ENCODE measurements at regions not wholly inside any gene's neighbourhood (a gene's known extent, or its start where the extent isn't known, plus 50 kb on each side); places are given as distances from the start of the nearest gene placed in this dataset.

- no peaks in the 10 kb centered on the region for H3K27me3 ChIP-seq
- H3K4me3 Mint-ChIP-seq: no peak overlapping the region
- peaks cover 24% of the 10 kb centered on the region for H3K9me3 Mint-ChIP-seq
- no peaks in the 10 kb centered on the region for H4K20me1 ChIP-seq (ENCODE audit: low read depth)
- peaks cover 2% of the 10 kb centered on the region for H3K27me3 Mint-ChIP-seq (ENCODE audit: insufficient read depth, low read depth)
- H3K4me1 ChIP-seq: peaks cover 9% of the 10 kb centered on the region
- no peak overlapping the region for H3K4me2 ChIP-seq
- H3K36me3 ChIP-seq: no peaks in the 10 kb centered on the region
- no peak for DNase-seq (ENCODE audit: low spot score)
- H3K4me1 Mint-ChIP-seq: peaks cover 20% of the 10 kb centered on the region
- no peaks in the 10 kb centered on the region for H3K9me3 ChIP-seq (ENCODE audit: low read depth)
- H3F3A ChIP-seq (ENCODE audit: low read depth): no peaks in the 10 kb centered on the region
- no peak overlapping the region for H2AFZ ChIP-seq (replicated peaks)
- H3K27ac Mint-ChIP-seq: peak overlapping the region; percentile 76
- H3K9ac ChIP-seq: no peak overlapping the region
- H3K4me3 ChIP-seq: no peak overlapping the region
- no peaks in the 10 kb centered on the region for H3K79me2 ChIP-seq (ENCODE audit: low read depth)
- H3K36me3 Mint-ChIP-seq: peaks cover 26% of the 10 kb centered on the region
- H3K27ac ChIP-seq: no peak overlapping the region
- no peak for TF ChIP-seq CTCF (IDR thresholded peaks at IDR 0.05)
- no peak for TF ChIP-seq EZH2phosphoT487 (IDR thresholded peaks at IDR 0.05)
- TF ChIP-seq EZH2 (IDR thresholded peaks at IDR 0.05): no peak
Observed at GRCh38 chr18:39773646-39774045, 2181.4 kb upstream of the PIK3C3 start.

- Histone ChIP-seq H3K27me3 (no peaks in the 10 kb centered on the region), H3K79me2 (ENCODE audit: low read depth) (no peaks in the 10 kb centered on the region), H3K27ac (no peak overlapping the region), H3K9ac (no peak overlapping the region), H3K4me1 (peaks cover 9% of the 10 kb centered on the region), H3K9me3 (ENCODE audit: low read depth) (no peaks in the 10 kb centered on the region), H3K4me2 (no peak overlapping the region), H3F3A (ENCODE audit: low read depth) (no peaks in the 10 kb centered on the region), H3K4me3 (no peak overlapping the region), H4K20me1 (ENCODE audit: low read depth) (no peaks in the 10 kb centered on the region), H3K36me3 (no peaks in the 10 kb centered on the region), H2AFZ (replicated peaks) (no peak overlapping the region)
- Mint-ChIP-seq H3K4me3 (no peak overlapping the region), H3K36me3 (peaks cover 26% of the 10 kb centered on the region), H3K9me3 (peaks cover 22% of the 10 kb centered on the region), H3K27me3 (ENCODE audit: insufficient read depth, low read depth) (peaks cover 2% of the 10 kb centered on the region), H3K4me1 (peaks cover 20% of the 10 kb centered on the region), H3K27ac (no peak overlapping the region)
- no peak for DNase-seq (ENCODE audit: low spot score)
- TF ChIP-seq EZH2phosphoT487 (IDR thresholded peaks at IDR 0.05) (no peak), EZH2 (IDR thresholded peaks at IDR 0.05) (no peak), CTCF (IDR thresholded peaks at IDR 0.05) (no peak)
Observed at GRCh38 chr18:39772155-39772919, 2182.7 kb upstream of the PIK3C3 start.

GRCh38 chr18:39770399-39770798 lies 2184.6 kb upstream of the PIK3C3 start:
- H3K27ac ChIP-seq: no peak overlapping the region
- no peak overlapping the region for H3K27ac Mint-ChIP-seq
- H3K9me3 Mint-ChIP-seq: peaks cover 20% of the 10 kb centered on the region
- H3K4me3 Mint-ChIP-seq: no peak overlapping the region
- peaks cover 2% of the 10 kb centered on the region for H3K27me3 Mint-ChIP-seq (ENCODE audit: insufficient read depth, low read depth)
- DNase-seq (ENCODE audit: low spot score): no peak
- H3K36me3 Mint-ChIP-seq: peaks cover 21% of the 10 kb centered on the region
- no peak overlapping the region for H3K4me3 ChIP-seq
- peaks cover 9% of the 10 kb centered on the region for H3K4me1 ChIP-seq
- no peaks in the 10 kb centered on the region for H3K27me3 ChIP-seq
- H3K4me2 ChIP-seq: no peak overlapping the region
- no peaks in the 10 kb centered on the region for H3K9me3 ChIP-seq (ENCODE audit: low read depth)
- no peak overlapping the region for H3K9ac ChIP-seq
- H2AFZ ChIP-seq (replicated peaks): no peak overlapping the region
- H3K4me1 Mint-ChIP-seq: peaks cover 13% of the 10 kb centered on the region
- peaks cover 6% of the 10 kb centered on the region for H3K79me2 ChIP-seq (ENCODE audit: low read depth)
- no peaks in the 10 kb centered on the region for H3F3A ChIP-seq (ENCODE audit: low read depth)
- TF ChIP-seq EZH2phosphoT487 (IDR thresholded peaks at IDR 0.05): no peak
- TF ChIP-seq CTCF (IDR thresholded peaks at IDR 0.05): no peak
- TF ChIP-seq EZH2 (IDR thresholded peaks at IDR 0.05): no peak
- no peaks in the 10 kb centered on the region for H4K20me1 ChIP-seq (ENCODE audit: low read depth)
- no peaks in the 10 kb centered on the region for H3K36me3 ChIP-seq
